ENCODE measurements at regions not wholly inside any gene's neighbourhood (a gene's known extent, or its start where the extent isn't known, plus 50 kb on each side); places are given as distances from the start of the nearest gene placed in this dataset.

DNA sequence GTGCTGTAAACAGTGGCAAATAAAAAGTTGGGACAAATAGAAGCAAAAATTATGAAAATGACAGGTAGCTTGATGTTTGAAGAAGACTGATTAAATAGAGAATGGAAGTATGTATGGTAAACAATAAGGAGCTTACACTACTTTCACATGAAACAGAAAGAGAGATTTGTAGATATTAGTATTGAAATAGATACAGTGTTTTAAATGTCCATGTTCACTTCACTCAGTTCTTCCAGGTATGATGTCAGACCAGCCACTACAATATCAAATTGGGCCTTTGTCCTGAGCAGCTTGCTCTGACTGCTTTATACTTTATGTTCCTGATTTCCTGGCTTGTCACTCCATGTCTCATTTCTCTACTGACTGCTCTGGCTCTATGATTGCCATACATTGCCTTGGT is 107.5 kb downstream of the CENPW start:
- TF ChIP-seq, protein P1, sequence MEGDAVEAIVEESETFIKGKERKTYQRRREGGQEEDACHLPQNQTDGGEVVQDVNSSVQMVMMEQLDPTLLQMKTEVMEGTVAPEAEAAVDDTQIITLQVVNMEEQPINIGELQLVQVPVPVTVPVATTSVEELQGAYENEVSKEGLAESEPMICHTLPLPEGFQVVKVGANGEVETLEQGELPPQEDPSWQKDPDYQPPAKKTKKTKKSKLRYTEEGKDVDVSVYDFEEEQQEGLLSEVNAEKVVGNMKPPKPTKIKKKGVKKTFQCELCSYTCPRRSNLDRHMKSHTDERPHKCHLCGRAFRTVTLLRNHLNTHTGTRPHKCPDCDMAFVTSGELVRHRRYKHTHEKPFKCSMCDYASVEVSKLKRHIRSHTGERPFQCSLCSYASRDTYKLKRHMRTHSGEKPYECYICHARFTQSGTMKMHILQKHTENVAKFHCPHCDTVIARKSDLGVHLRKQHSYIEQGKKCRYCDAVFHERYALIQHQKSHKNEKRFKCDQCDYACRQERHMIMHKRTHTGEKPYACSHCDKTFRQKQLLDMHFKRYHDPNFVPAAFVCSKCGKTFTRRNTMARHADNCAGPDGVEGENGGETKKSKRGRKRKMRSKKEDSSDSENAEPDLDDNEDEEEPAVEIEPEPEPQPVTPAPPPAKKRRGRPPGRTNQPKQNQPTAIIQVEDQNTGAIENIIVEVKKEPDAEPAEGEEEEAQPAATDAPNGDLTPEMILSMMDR (IDR thresholded peaks at IDR 0.05 in 2 of 3, conservative IDR thresholded peaks at IDR 0.05 in 1 of 3; ENCODE audit: borderline replicate concordance in 1 of 3, insufficient read depth in 1 of 3, low read depth in 2 of 3, low read length in 2 of 3) = no peak
- TF ChIP-seq POLR2AphosphoS5 (IDR thresholded peaks at IDR 0.05; ENCODE audit: low read depth, low read length) (no peak), JUND (IDR thresholded peaks at IDR 0.05) (no peak), TCF7L2 (IDR thresholded peaks at IDR 0.05; ENCODE audit: borderline replicate concordance, extremely low read depth, insufficient read depth, insufficient read length) (no peak), SRF (IDR thresholded peaks at IDR 0.05; ENCODE audit: low read depth) (no peak), ATF3 (IDR thresholded peaks at IDR 0.05) (no peak), POLR2A (IDR thresholded peaks at IDR 0.05; ENCODE audit: borderline replicate concordance, extremely low read depth, insufficient read depth, insufficient read length) (no peak)
- Histone ChIP-seq H3K36me3 (ENCODE audit: control insufficient read depth in 1 of 2, insufficient read depth in 2 of 2, low read length in 2 of 2) (no peaks in the 10 kb centered on the region), H3K9me2 (ENCODE audit: insufficient read depth) (no peaks in the 10 kb centered on the region), H3K4me3 (replicated peaks in 1 of 2; ENCODE audit: low read depth in 1 of 2, low read length in 2 of 2) (no peak overlapping the region), H3K27me3 (ENCODE audit: insufficient read depth, low read length) (no peaks in the 10 kb centered on the region), H3K79me2 (ENCODE audit: insufficient read depth, low read length) (no peaks in the 10 kb centered on the region), H3K4me2 (ENCODE audit: low read length) (no peak overlapping the region), H4K20me1 (ENCODE audit: insufficient read depth) (no peaks in the 10 kb centered on the region), H2AFZ (ENCODE audit: low read depth, low read length, poor library complexity, severe bottlenecking) (no peak overlapping the region), H3K4me1 (ENCODE audit: control insufficient read depth in 1 of 2, insufficient read depth in 2 of 2, low read length in 2 of 2) (no peaks in the 10 kb centered on the region), H3K27ac (ENCODE audit: low read depth, low read length) (no peak overlapping the region), H3K9me3 (ENCODE audit: control insufficient read depth in 1 of 2, insufficient read depth in 1 of 2, low read depth in 1 of 2, low read length in 2 of 2) (no peaks in the 10 kb centered on the region), H3K9ac (ENCODE audit: low read length) (no peak overlapping the region)
- DNase-seq (ENCODE audit: low read depth, low spot score) = no peak
- intact Hi-C loops (cut with micrococcal nuclease) = no loop called here
- ChIA-PET RAD21 (ENCODE audit: low non-redundant PET in 1 of 2, low total read pairs in 2 of 2, uncharacterized antibody in 2 of 2, unreplicated experiment in 2 of 2) (no interaction called here), POLR2A (no interaction called here), CTCF (no interaction called here)
- BruUV-seq (replicated peaks) = no TSS peak
- no peak for ATAC-seq

GRCh38 chr6:126461045-126461444 is 121.1 kb downstream of the CENPW start:
- DNase-seq (ENCODE audit: low read depth, low spot score) = no peak
- intact Hi-C loops (cut with micrococcal nuclease) = no loop called here
- Histone ChIP-seq H3K9ac (ENCODE audit: low read length) (no peak overlapping the region), H3K4me1 (ENCODE audit: control insufficient read depth in 1 of 2, insufficient read depth in 2 of 2, low read length in 2 of 2) (no peaks in the 10 kb centered on the region), H3K9me2 (ENCODE audit: insufficient read depth) (no peaks in the 10 kb centered on the region), H3K79me2 (ENCODE audit: insufficient read depth, low read length) (no peaks in the 10 kb centered on the region), H3K9me3 (ENCODE audit: control insufficient read depth in 1 of 2, insufficient read depth in 1 of 2, low read depth in 1 of 2, low read length in 2 of 2) (no peaks in the 10 kb centered on the region), H3K27me3 (ENCODE audit: insufficient read depth, low read length) (no peaks in the 10 kb centered on the region), H3K36me3 (ENCODE audit: control insufficient read depth in 1 of 2, insufficient read depth in 2 of 2, low read length in 2 of 2) (no peaks in the 10 kb centered on the region), H2AFZ (ENCODE audit: low read depth, low read length, poor library complexity, severe bottlenecking) (no peak overlapping the region), H4K20me1 (ENCODE audit: insufficient read depth) (no peaks in the 10 kb centered on the region), H3K4me3 (replicated peaks in 1 of 2; ENCODE audit: low read depth in 1 of 2, low read length in 2 of 2) (no peak overlapping the region), H3K27ac (ENCODE audit: low read depth, low read length) (no peak overlapping the region), H3K4me2 (ENCODE audit: low read length) (no peak overlapping the region)
- ChIA-PET RAD21 (ENCODE audit: low non-redundant PET in 1 of 2, low total read pairs in 2 of 2, uncharacterized antibody in 2 of 2, unreplicated experiment in 2 of 2) (no interaction called here), POLR2A (no interaction called here), CTCF (no interaction called here)
- BruUV-seq (replicated peaks) = no TSS peak
- no peak for ATAC-seq
- TF ChIP-seq SIN3A (IDR thresholded peaks at IDR 0.05; ENCODE audit: low read depth) = no peak
- no peak for TF ChIP-seq YY1 (IDR thresholded peaks at IDR 0.05; ENCODE audit: extremely low read depth, insufficient replicate concordance, low read depth, low read length)
- TF ChIP-seq, protein P1 (IDR thresholded peaks at IDR 0.05 in 2 of 3, conservative IDR thresholded peaks at IDR 0.05 in 1 of 3; ENCODE audit: borderline replicate concordance in 1 of 3, insufficient read depth in 1 of 3, low read depth in 2 of 3, low read length in 2 of 3) = no peak
- no peak for TF ChIP-seq TCF7L2 (IDR thresholded peaks at IDR 0.05; ENCODE audit: borderline replicate concordance, extremely low read depth, insufficient read depth, insufficient read length)
- TF ChIP-seq, protein P2, sequence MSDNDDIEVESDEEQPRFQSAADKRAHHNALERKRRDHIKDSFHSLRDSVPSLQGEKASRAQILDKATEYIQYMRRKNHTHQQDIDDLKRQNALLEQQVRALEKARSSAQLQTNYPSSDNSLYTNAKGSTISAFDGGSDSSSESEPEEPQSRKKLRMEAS (IDR thresholded peaks at IDR 0.05) = no peak
- no peak for TF ChIP-seq ZNF274 (IDR thresholded peaks at IDR 0.05; ENCODE audit: low read depth, low read length)
- no peak for TF ChIP-seq ELF1 (IDR thresholded peaks at IDR 0.05; ENCODE audit: borderline replicate concordance, low read depth)
- TF ChIP-seq EGR1 (IDR thresholded peaks at IDR 0.05; ENCODE audit: low read depth) = no peak
